HepG2 (cell line): ENCODE measurements at regions not wholly inside any gene's neighbourhood (a gene's known extent, or its start where the extent isn't known, plus 50 kb on each side); places are given as distances from the start of the nearest gene placed in this dataset.

Experiments used
- ATAC-seq: fragments of 200-7000 bp; cut with Tn5 transposase; 3 replicates; pipeline ENCODE4 v1.9.1; 2020; ENCODE audit warnings: mild to moderate bottlenecking, moderate library complexity
- BruUV-seq: library from RNA; stranded (reverse); fragments of 400-500 nt; replicated peaks from 2 replicates; lab custom pipeline; 2021; lab: Mats Ljungman, UMichigan
- CTCF ChIA-PET: fragments of 300-600 bp; formaldehyde crosslinking; extraction: SDS; loops from one replicate; lab custom pipeline; 2021; ENCODE audit warnings: low total read pairs, inconsistent platforms, low intra/inter-chr PET ratio; lab: Yijun Ruan, JAX
- POLR2A ChIA-PET: fragments of 350-600 bp; sonication (Branson Sonifier 250); formaldehyde crosslinking; loops from one replicate; lab custom pipeline; 2020; ENCODE audit warnings: antibody characterized with exemption, inconsistent platforms; lab: Yijun Ruan, JAX
- DNase-seq: peaks from one replicate; pipeline ENCODE4 v3.0.0-alpha.2; 2015; ENCODE audit warnings: low spot score
- FAIRE-seq: peaks from 3 replicates; lab custom pipeline; 2011; peaks lifted over from hg19 to GRCh38; lab: Jason Lieb, UNC
- H2AFZ ChIP-seq: one replicate; pipeline ENCODE4 v1.6.1; 2011; ENCODE audit warnings: low read length, inconsistent platforms
- H3K27ac ChIP-seq: fragments of 300-600 bp; 3 replicates; pipeline ENCODE4 v1.8.0; 2011; ENCODE audit warnings: mixed run types, mild to moderate bottlenecking, mixed read lengths, low read length, inconsistent platforms; ENCODE audit not compliant: insufficient read depth; ENCODE audit errors: extremely low read length
- H3K27me3 ChIP-seq, 2 experiments: fragments of 200-600 bp in 1 of 2; 2 replicates in 1 of 2; 3 replicates in 1 of 2; pipeline versions ENCODE4 v1.6.0 to v1.8.0; 2011; ENCODE audit warnings: low read length in 2 of 2, mild to moderate bottlenecking in 2 of 2, moderate library complexity in 2 of 2, inconsistent platforms in 1 of 2; ENCODE audit not compliant: insufficient read depth in 2 of 2, control insufficient read depth in 1 of 2
- H3K36me3 ChIP-seq, 2 experiments: fragments of 200-600 bp in 1 of 2; replicated peaks in 1 of 2; 2 replicates in 1 of 2; 3 replicates in 1 of 2; pipeline versions ENCODE4 v1.5.1 to v1.8.0; 2011; ENCODE audit warnings: low read length in 2 of 2, inconsistent platforms in 1 of 2; ENCODE audit not compliant: insufficient read depth in 2 of 2, control insufficient read depth in 1 of 2
- H3K4me1 ChIP-seq: 2 replicates; pipeline ENCODE4 v1.5.1; 2012; ENCODE audit warnings: low read length, inconsistent platforms; ENCODE audit not compliant: insufficient read depth
- H3K4me2 ChIP-seq: 2 replicates; pipeline ENCODE4 v1.6.0; 2011; ENCODE audit warnings: low read depth, low read length, inconsistent platforms
- H3K4me3 ChIP-seq, 3 experiments: fragments of 200-600 bp in 1 of 3; sonication (generic), shearing (Covaris generic) in 1 of 3; replicated peaks in 1 of 3; 2 replicates each; pipeline ENCODE4 v1.5.1; 2011 to 2016; ENCODE audit warnings: low read length in 3 of 3, inconsistent platforms in 2 of 3, low read depth in 2 of 3, mild to moderate bottlenecking in 2 of 3, control low read depth in 1 of 3, mixed read lengths in 1 of 3; ENCODE audit not compliant: insufficient read depth in 1 of 3
- H3K79me2 ChIP-seq: one replicate; pipeline ENCODE4 v1.6.1; 2011; ENCODE audit warnings: low read length, inconsistent platforms; ENCODE audit not compliant: insufficient read depth
- H3K9ac ChIP-seq: 2 replicates; pipeline ENCODE4 v1.6.0; 2011; ENCODE audit warnings: mild to moderate bottlenecking, low read depth, low read length, inconsistent platforms; ENCODE audit not compliant: insufficient read depth
- H3K9me3 ChIP-seq: 2 replicates; pipeline ENCODE4 v1.5.1; 2012; ENCODE audit warnings: mild to moderate bottlenecking, low read length
- H4K20me1 ChIP-seq: 2 replicates; pipeline ENCODE4 v1.6.0; 2011; ENCODE audit warnings: inconsistent platforms, mild to moderate bottlenecking, low read length, moderate library complexity; ENCODE audit not compliant: insufficient read depth
- ATF4 ChIP-seq, 2 experiments: fragments of 450-650 bp in 1 of 2; sonication (generic) in 1 of 2; formaldehyde crosslinking; IDR thresholded peaks; 2 replicates each; pipeline versions ENCODE4 v1.5.0 to v1.8.0; 2020 to 2022; ENCODE audit warnings: mild to moderate bottlenecking in 1 of 2, missing genetic modification reagents in 1 of 2
- CSRNP1 ChIP-seq: sonication (generic); formaldehyde crosslinking; IDR thresholded peaks from 2 replicates; pipeline ENCODE4 v1.8.1; 2023; ENCODE audit warnings: mild to moderate bottlenecking, missing genetic modification reagents
- JUNB ChIP-seq: sonication (generic); formaldehyde crosslinking; IDR thresholded peaks from 2 replicates; pipeline ENCODE4 v1.8.0; 2022; ENCODE audit warnings: missing genetic modification reagents, mild to moderate bottlenecking, borderline replicate concordance
- SPEN ChIP-seq: sonication (generic); formaldehyde crosslinking; IDR thresholded peaks from 2 replicates; pipeline ENCODE4 v1.5.1; 2020; ENCODE audit warnings: low read depth, mild to moderate bottlenecking, missing genetic modification reagents
- TCF7 ChIP-seq: sonication (generic); IDR thresholded peaks from 2 replicates; pipeline ENCODE4 v1.6.1; 2016; ENCODE audit warnings: antibody characterized with exemption, low read depth
- ZNF143 ChIP-seq: sonication (generic); formaldehyde crosslinking; IDR thresholded peaks from 2 replicates; pipeline ENCODE4 v1.4.0; 2020; ENCODE audit warnings: missing genetic modification reagents
- ZNF296 ChIP-seq: sonication (generic); formaldehyde crosslinking; conservative IDR thresholded peaks from 2 replicates; pipeline ENCODE4 v1.5.0; 2020; ENCODE audit warnings: mild to moderate bottlenecking, missing genetic modification reagents
- ZNF446 ChIP-seq: sonication (generic); formaldehyde crosslinking; IDR thresholded peaks from 2 replicates; pipeline ENCODE4 v1.5.0; 2020; ENCODE audit warnings: mild to moderate bottlenecking, missing genetic modification reagents
- ZNF512 ChIP-seq: sonication (generic); formaldehyde crosslinking; IDR thresholded peaks from 2 replicates; pipeline ENCODE4 v1.4.0; 2020; ENCODE audit warnings: mild to moderate bottlenecking, missing genetic modification reagents
- ZNF773 ChIP-seq: sonication (generic); formaldehyde crosslinking; IDR thresholded peaks from 2 replicates; pipeline ENCODE4 v1.4.0; 2020; ENCODE audit warnings: missing genetic modification reagents, borderline replicate concordance
- ZXDC ChIP-seq: sonication (generic); formaldehyde crosslinking; IDR thresholded peaks from 2 replicates; pipeline ENCODE4 v1.5.0; 2020; ENCODE audit warnings: mild to moderate bottlenecking, missing genetic modification reagents
- WGBS: methylation state at CpG from one replicate; pipeline ENCODE4 v1.1.6; 2017; ENCODE audit warnings: low lambda C conversion rate; 5-methylcytosine and 5-hydroxymethylcytosine counted together
- in situ Hi-C: cut with HindIII; loops from 2 replicates; pipeline ENCODE4 v1.10.0; 2017; ENCODE audit warnings: low pct_unique_long_range_greater_than_20kb; ENCODE audit not compliant: extremely low pct_ligation_motif_present
- intact Hi-C: fragments of 100-400 bp; cut with micrococcal nuclease; formaldehyde crosslinking; loops from one replicate; pipeline ENCODE4 v1.10.0; 2022; ENCODE audit not compliant: unreplicated experiment

GRCh38 chr4:175281894-175282293 is 363.7 kb downstream of the ADAM29 start:
- FAIRE-seq: no peak
- ATAC-seq: no peak
- POLR2A ChIA-PET: no interaction called here
- peaks cover 58% of the 10 kb centered on the region for H3K9me3 ChIP-seq
- no peak for TF ChIP-seq ZNF773 (CRISPR knock-in tag)
- TF ChIP-seq, all 625 proteins: peak for 0
- Histone ChIP-seq H3K4me3 (no peak overlapping the region), H3K27ac (no peak overlapping the region), H3K4me2 (no peak overlapping the region), H3K79me2 (no peaks in the 10 kb centered on the region), H2AFZ (no peak overlapping the region), H3K27me3 (no peaks in the 10 kb centered on the region), H3K4me1 (no peaks in the 10 kb centered on the region), H3K36me3 (no peaks in the 10 kb centered on the region), H3K9ac (no peak overlapping the region), H4K20me1 (no peaks in the 10 kb centered on the region)
- CTCF ChIA-PET: no interaction called here
- in situ Hi-C loops: no loop called here
- no peak for DNase-seq
- intact Hi-C loops: no loop called here
- BruUV-seq: no TSS peak
- 0% methylated on average over 1 of the region's 1 CpG for WGBS

GRCh38 chr4:175282407-175282806 is 364.2 kb downstream of the ADAM29 start:
- FAIRE-seq: no peak
- Histone ChIP-seq H3K27ac (no peak overlapping the region), H3K36me3 (no peaks in the 10 kb centered on the region), H3K4me2 (no peak overlapping the region), H2AFZ (no peak overlapping the region), H3K27me3 (no peaks in the 10 kb centered on the region), H3K4me3 (no peak overlapping the region), H3K79me2 (no peaks in the 10 kb centered on the region), H3K4me1 (no peaks in the 10 kb centered on the region), H4K20me1 (no peaks in the 10 kb centered on the region), H3K9ac (no peak overlapping the region), H3K9me3 (peaks cover 57% of the 10 kb centered on the region)
- intact Hi-C loops: no loop called here
- no peak for ATAC-seq
- in situ Hi-C loops: no loop called here
- no peak for DNase-seq
- BruUV-seq: no TSS peak
- POLR2A ChIA-PET: no interaction called here
- WGBS: 26% methylated on average over 9 of the region's 9 CpGs
- CTCF ChIA-PET: no interaction called here
- TF ChIP-seq ZNF143 (no peak), TCF7 (no peak), JUNB (CRISPR knock-in tag) (no peak), ZNF446 (CRISPR knock-in tag) (no peak), SPEN (no peak), ZNF512 (CRISPR knock-in tag) (no peak), ATF4 (CRISPR knock-in tag; IDR thresholded peaks at IDR 0.05) (no peak), ZXDC (CRISPR knock-in tag) (no peak), CSRNP1 (CRISPR knock-in tag) (no peak), ZNF296 (no peak)
